HG02884 (cell line): ENCODE measurements at regions not wholly inside any gene's neighbourhood (a gene's known extent, or its start where the extent isn't known, plus 50 kb on each side); places are given as distances from the start of the nearest gene placed in this dataset.

Experiments
- ATAC-seq: cut with Tn5 transposase; IDR thresholded peaks from one replicate; pipeline ENCODE4 v1.9.1; 2021; ENCODE audit warnings: mild to moderate bottlenecking, moderate library complexity; ENCODE audit not compliant: unreplicated experiment

DNA sequence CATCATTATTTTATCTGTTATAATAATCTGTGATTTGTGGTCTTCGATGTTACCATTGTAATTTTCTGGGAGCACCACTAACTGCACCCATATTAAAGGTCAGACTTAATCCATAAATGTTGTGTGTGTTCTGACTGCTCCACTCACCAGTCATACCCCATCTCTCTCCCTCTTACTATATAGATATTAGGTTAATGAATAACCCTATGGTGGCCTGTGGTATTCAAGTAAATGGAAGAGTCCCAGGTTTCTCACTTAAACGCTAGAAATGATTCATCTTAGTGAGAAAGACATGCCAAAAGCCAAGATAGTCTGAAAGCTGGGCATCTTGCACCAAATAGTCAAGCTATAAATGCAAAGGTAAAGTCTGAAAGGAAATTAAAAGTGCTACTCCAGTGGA is 1358.5 kb downstream of the ROBO2 start:
- no peak for ATAC-seq

DNA sequence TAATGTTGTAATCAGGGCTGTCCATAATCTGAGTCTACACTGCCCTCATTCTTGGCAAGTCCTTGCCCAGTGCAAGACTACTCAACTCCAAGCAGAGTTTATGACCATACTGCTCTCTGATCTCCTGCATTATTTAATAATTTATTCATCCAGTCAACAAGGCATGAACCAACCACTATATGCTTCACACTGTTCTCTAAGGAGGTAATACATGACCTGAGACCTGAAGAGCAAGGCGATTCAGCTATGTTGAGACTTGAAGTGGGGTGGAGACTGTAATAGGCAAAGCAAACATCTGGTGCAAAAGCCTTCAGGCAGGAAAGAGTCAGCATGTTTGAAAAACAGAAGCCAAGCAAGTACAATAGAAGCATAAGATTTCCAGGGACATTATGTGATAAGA is 1362.8 kb downstream of the ROBO2 start:
- ATAC-seq, result no peak

DNA sequence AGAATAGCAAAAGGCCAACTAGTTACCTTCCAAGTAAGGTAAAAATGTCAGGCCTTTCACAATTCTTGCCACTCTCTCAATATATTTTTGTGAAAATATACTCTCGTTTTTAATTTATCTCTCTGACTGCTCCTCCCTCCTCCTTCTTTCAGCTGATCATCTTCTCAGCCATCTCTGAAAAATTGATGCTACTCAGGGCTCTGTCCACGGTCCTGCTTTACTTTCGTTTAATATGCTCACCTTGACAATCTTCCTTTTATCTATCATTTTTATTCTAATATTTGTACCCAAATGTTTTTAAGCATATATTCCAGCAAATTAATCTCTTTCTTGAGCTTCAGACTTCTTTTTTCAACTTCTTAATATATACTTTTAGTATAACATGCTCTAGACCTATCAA is 1362.1 kb downstream of the ROBO1 start:
- ATAC-seq, result no peak

DNA sequence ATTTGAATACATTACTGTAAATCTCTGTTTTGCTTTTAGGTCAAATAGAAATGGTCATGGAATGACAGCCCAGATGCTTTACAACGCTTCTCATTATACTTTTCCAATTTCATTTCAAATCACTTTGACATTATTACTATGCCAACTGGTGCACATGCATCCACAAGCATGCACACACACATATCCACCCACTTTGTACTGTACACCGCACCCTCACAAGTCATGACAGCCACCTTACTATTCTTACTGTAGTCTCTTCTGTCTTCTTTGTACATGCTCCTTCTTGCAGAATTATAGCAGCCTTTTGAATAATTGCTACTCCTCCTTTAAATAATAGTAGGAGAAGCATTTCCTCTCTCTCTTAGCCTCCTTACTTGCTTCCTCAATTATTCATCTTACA is 1361.4 kb downstream of the ROBO1 start:
- ATAC-seq, result no peak

DNA sequence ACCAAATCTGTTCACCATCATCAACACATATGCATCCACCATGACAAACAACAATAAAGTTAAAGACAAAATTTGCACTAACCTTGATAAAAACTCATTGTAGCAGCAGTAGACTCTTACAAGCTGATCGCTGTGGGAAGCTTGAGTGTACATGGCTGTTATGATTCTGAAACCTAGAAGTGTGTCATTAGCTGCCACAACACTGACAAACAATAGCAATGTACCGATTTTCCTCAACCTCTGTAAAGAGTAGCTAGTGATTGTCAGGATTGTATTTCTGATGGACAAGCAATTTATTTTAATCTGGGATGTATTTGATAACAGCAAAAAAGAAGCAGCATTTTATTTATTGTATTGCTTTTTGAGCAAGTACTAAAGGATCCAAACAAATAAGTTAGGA is 1357.7 kb downstream of the ROBO1 start:
- ATAC-seq, result no peak

DNA sequence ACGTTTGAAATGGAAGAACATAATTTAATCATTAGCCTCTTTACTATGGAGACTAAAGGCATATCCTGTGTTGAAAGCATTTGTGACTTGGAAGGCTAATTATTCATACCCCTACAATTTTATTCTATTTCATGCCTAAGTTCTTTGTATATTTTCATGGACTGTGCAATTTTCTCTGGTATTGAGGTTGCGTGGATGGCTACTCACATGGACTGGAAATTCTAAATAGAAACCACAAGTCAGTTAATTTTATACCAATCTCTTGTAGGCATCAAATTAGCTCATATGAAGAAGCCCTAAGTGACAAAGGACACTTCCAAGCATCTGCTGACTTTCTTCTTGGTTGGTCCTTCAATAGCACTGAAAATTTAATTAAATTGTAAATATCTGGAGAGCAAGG is 1353.5 kb downstream of the ROBO1 start:
- no peak for ATAC-seq

DNA sequence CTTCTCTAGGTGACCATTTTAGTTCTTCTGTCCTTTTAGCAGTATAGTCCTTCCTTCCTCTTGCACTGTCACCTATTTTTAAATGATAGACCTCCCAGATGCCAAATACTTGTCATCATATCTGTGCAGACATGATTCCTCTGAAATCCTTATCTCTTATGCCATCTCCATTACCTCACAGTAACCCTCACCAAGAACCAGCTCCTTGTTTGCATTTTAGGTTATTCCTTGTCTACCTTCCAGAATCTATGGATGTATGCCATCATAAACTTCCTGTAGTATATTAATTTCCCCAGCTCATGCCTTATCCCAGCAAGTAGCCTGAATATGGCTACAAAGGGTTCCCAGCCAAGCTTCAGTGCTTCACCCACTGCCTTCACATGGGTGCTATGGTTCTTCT is 1347.2 kb downstream of the ROBO1 start:
- ATAC-seq, result no peak

DNA sequence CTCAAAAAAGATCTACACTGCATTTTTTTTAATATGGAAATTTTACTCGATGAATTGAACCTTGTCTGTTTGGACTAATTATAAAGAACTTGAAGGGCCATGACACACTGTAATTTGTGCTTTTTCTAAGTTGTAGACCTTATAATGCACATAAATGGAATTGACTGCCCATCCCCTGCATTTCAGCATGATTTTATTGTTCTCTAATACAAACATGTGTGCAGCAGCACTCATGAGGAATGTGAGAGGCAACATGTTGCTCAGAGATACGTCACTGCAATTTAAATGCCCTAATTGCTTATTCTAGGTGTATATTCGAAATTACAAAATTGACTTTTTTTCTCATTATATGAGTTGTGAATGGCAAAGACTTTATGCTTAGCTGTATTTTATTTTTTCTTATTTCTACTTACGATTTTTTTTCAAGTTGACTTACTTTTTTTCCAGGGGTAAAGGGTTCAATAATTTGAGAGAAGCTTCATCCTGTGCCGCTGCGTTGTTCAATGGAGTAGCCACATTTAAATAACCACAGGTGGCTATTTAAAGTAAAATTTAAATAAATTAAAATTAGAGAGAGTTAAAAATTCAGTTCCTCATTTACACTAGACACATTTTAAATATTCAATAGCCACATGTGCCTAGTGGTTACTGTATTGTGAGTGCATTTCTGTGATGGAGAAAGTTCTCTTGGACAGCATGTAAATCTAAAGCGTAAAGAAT is 1346.4 kb downstream of the ROBO1 start:
- no peak for ATAC-seq

DNA sequence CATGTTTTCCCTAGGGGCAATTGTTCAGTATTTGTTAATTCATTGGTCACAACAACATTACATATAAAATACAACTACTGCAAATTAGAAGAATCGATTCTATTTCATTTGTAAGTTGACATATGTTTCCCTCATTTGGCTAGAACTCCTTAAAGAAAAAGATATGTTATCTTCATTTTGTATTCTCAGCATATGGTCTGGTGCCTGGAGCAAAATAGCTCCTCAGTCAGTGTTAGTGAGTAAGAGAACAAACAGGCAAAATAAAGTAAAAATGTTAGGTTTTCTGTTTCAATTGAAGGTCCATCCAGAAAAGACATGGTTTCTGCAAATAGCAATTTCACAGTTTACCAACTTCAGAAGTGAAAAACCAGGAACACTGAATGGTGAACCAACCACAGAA is 1343.1 kb downstream of the ROBO1 start:
- no peak for ATAC-seq

DNA sequence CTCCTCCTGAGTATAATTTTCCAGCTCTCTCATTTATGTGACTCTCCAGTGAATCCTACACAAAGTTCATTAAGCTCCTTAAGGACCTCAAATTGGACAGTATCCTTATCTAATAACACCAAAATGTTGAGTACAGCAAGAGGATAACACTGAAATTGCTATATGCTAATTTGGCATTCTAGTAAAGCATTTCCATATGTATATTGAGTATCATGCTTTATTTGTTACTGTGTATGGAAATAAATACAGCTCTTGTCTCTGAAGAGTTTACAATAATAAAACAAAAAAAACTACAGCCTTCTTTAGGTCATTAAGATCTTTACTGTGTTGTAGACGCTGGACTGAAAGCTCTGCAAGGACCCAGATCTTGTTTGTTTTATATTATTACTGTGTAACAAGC is 1341.3 kb downstream of the ROBO1 start:
- no peak for ATAC-seq

DNA sequence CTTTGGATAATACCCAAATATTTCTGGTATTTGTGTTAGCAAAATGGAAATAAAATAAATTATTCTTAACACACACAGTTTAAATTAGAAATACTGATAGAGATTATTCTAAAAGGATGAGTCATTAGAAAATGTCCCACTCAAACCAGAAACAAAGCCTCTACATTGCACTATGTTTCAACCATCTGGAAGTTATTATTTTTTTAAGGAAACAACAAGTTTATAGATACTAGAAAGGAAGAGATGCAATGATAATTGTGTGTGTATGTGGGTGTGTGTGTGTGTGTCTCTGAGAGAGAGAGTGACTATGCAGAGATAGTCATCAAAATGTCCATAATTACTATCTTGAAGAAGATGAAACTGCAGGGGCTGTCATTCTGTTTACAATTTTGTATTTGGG is 1340.5 kb downstream of the ROBO1 start:
- no peak for ATAC-seq

DNA sequence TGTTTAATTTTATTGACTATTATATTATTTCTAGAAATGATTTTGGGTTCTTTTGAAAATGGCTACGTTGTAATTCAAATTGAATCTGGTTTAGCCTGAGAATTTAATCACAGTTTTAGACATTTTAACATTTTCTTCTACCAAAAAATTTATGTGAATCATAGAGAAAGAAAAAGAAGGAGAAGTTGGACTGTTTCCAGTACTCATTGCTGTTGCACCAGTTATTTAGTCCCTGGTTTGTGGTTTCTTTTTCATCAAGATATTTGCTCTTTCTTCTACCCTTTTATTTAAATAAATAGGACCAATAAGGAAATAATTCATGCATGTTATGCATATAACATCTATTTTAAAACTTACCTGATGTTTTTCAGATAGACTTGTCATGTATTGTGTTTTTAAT is 1337.1 kb downstream of the ROBO1 start:
- no peak for ATAC-seq

DNA sequence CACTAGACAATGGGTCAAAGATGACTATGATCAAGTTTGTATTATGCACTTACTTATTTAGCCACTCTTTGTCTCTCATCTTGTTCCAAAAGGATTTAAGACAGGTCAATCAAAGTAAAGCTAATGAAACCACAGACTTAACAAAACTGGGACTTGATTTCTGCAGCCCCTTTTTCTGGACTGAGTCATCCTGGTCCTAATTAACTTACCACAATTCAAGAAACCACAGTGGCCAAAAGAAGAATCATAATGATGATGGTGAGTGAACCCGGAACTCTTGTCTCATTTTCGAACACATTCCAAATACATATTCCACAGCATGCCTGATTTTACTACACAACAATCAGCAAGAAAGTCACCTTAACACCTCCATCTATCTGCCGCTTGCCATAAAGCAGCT is 1333.0 kb downstream of the ROBO1 start:
- no peak for ATAC-seq

DNA sequence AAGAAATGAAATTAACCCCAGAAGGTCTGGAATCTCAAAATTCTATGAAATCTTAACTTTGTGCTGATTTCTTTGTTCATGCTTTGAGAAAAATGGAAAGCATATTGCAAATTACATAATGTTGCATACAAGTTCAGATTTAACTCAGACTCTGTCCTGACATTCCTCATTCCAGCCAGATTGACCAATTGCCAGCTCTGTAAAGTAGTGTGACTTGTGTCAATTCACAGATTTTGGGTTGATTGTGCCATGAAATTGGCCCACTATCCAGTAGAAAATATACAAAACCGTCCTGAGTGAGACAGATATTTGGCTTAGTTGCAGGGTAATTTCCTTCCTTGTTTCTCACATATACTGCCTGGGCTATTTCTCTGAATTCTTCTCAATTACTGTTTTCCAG is 1312.6 kb downstream of the ROBO1 start:
- ATAC-seq, result no peak

DNA sequence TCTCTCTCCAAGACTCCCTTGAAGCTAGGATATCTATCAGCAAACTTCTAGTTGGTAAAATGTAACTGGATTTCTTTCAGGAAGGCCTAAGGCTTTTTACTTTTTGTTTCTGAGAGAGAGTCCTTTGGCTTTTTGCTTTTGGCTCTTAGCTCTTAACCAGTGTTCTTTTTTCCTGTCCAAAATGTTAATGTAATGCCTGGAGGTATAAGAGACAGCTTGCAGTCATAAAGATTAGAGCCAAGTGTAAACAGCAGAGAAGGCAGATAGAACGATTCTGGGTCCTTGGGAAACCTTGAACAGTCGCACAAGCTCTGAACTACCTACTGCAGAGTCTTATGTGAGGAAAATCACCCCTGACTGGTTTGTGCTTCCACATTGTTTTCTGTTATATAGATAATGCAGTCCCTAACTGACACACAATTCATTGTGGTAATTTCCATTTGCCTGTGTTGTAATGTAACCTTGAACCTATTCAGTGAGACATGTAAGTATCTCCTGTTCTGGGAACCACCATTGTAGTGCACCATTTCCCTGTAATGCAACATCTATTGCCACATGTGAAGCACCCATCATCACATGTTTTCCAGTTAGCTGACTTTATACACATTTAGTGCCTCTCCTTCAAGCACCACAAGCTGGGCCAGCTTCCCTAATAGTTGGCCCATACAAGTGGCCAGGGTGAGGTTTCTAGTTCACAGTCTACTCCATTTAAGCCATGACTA is 1311.9 kb downstream of the ROBO1 start:
- no peak for ATAC-seq

DNA sequence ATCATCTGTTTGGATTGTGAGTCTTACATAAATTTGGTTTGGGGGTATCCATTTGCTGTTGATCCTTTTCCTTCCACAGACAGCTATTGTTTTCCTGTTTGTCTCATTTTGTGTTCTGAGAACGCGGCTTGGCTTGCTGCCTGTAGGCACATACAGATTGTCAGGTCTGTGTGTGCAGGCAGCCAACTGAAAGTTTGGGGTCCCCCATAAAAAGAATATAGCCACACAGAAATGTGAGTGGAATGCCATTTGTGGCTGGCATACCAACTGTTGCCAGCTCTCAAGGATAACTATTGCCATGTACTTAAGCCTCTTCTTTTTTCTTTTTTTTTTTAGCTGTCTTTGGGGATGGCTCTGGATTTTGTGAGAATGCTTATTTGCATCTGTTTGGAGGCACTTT is 1308.0 kb downstream of the ROBO1 start:
- no peak for ATAC-seq

DNA sequence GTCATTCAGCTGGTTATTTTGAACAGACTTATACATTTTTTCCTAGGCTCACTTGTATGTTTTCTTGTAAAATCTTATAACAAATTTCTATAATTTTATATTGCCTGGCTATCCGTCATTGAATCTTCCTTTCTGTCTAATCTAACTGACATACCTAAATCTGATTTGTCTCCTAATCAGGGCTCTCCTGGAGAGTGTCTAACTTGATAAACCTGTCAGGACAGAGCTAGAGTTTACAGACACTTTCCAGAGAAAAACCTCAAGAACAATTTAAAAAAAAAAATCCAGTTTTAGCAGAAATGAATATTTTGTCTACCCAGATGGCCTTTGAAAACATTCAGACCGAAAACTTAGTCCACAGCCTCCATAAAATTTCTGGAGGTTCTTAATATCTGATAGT is 1305.8 kb downstream of the ROBO1 start:
- ATAC-seq, result no peak

DNA sequence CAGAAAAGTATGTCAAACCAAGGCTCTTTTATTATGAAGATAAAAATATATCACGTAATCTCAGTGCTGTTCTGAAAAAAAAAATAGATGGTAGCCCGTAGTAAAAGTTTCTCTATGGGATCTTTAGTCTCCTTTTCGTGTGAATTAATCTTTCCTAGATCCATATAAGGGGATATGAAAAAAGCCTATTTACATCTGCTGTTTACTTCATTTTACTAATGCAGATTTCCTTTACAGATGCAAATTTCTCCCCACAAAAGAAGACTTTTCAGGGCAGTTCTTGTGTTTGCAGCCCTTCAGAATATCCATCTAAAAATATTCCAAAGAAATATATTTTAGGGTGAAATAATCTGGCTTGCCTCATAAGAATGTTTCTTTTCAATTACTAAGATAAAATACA is 1291.7 kb downstream of the ROBO1 start:
- no peak for ATAC-seq

DNA sequence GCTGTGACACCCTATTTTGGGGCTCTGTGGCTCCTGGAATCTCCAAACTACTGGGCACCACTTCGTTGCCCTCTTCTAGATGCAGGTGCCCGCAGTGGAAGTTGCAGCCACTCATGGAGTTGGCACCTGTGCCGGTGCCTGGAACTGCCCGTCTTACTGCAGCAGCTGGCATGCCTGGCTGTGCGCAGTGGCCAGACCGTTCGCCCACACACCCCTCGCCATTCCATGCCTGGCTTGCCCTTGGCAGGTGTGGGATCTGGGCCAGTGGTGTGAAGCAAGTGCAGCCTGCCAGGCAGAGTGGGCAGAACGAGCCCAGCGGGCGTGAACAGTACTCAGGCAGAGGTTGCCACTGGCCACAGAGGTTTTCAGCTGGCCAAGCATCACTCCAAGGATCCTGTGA is 1286.7 kb downstream of the ROBO1 start:
- ATAC-seq, result no peak

DNA sequence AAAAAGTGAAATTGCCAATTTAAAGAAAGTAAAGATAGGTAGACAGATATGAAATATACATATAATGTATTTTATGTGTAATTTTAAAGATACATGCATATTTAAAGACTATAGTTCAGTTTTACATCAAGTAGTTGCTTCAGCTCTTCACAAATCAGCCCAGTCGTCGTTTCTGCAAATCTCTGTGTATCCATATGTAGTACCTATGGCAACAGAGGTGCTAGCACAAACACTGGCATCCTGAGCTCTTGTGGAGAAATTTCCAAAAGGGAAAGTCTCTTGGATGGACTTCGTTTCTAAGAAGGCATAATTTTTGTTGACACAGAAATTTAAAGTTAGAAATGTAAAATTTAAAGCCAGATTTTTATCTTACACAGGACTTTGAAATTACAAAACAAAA is 1284.7 kb downstream of the ROBO1 start:
- ATAC-seq, result no peak

DNA sequence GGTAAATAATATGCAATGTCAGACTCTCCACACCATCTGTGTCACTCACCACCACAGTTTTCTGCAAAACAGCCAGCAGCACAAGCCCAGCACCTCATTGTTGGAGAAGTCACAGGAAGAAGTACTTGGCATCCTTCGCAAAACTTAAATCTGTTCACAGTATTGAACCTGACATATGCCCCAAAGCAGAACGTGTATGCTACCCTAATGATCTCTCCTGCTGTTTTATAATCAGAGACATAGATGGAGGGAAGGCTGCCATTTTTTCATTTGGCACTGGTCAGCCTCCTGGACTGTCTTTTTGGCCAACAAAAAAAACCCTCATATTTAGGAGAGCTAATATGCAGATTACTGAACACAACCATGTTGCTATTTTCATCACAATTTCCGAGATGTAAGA is 1272.9 kb downstream of the ROBO1 start:
- ATAC-seq, result no peak

DNA sequence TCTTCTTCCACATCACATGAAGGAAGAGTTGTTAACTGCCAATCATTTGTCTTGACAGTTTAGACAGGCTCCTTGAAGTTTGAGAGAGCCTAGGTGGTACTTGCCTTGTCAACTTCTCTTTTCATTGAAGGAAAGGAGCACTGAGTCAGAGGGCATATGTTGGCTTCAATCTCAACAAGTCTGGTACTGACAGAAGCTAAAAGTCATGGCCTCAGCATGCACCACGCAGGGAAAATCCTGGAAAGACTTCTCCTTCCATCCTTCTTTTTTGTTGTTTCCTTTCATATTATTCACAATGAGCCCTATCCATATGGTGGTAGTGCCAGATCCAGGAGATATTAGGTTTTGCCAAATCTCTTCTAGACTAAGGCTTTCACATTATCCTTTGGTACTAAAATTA is 1272.5 kb downstream of the ROBO1 start:
- no peak for ATAC-seq

DNA sequence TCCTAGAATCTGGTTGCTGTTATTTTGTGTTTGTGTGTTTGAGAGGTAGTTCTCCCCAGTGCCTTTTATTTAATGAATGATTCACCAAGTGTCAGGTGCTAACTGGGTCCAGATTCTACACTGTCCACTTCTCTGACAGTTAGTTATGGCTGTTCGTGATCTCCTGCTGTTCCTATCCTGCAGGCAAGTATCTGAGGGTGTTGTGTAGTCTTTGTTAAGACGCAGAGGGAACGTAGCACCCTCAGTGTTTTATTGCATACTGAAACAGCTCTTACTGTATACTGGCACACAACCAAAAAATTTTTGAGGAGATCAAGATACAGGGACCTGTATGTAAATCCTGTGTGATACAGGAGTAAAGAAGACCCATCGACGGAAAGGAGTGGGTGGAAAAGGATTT is 1271.3 kb downstream of the ROBO1 start:
- no peak for ATAC-seq
